Neural progenitor cell (in vitro differentiated cells): ENCODE measurements at regions not wholly inside any gene's neighbourhood (a gene's known extent, or its start where the extent isn't known, plus 50 kb on each side); places are given as distances from the start of the nearest gene placed in this dataset.

ENCODE experiments used
- EZH2 ChIP-seq: fragments of 200-600 bp; sonication (generic); IDR thresholded peaks from 2 replicates; pipeline ENCODE4 v1.6.1; 2017; ENCODE audit warnings: antibody characterized with exemption, mild to moderate bottlenecking, moderate library complexity
- TF ChIP-seq, protein P1 (sequence below): fragments of 200-600 bp; sonication (generic); IDR thresholded peaks from 2 replicates; pipeline ENCODE4 v1.5.1; 2017; ENCODE audit warnings: antibody characterized with exemption, mild to moderate bottlenecking

DNA sequence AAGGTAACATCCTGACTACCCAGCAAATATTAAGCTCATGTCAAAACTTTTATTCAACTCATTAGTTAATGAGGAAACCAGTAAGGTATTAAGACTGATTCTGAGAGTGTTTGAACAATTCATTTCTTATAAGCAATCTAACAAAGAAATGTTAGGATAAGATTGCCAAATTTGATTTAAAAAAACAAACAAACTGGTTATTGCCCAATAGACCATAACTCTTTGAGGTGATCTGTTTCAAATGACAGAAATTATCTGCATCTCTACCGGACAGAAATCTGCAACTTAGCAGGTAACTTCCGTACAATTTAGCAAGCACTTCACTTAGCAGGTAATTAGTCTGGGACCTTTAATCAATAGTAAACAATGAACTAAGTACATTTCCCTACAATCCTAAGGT, 82.9 kb upstream of the BARX2 start:
- TF ChIP-seq EZH2, result no peak
- TF ChIP-seq, protein P1, sequence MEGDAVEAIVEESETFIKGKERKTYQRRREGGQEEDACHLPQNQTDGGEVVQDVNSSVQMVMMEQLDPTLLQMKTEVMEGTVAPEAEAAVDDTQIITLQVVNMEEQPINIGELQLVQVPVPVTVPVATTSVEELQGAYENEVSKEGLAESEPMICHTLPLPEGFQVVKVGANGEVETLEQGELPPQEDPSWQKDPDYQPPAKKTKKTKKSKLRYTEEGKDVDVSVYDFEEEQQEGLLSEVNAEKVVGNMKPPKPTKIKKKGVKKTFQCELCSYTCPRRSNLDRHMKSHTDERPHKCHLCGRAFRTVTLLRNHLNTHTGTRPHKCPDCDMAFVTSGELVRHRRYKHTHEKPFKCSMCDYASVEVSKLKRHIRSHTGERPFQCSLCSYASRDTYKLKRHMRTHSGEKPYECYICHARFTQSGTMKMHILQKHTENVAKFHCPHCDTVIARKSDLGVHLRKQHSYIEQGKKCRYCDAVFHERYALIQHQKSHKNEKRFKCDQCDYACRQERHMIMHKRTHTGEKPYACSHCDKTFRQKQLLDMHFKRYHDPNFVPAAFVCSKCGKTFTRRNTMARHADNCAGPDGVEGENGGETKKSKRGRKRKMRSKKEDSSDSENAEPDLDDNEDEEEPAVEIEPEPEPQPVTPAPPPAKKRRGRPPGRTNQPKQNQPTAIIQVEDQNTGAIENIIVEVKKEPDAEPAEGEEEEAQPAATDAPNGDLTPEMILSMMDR, result no peak
